Posterior cingulate gyrus (tissue), 11 donors: ENCODE measurements at regions not wholly inside any gene's neighbourhood (a gene's known extent, or its start where the extent isn't known, plus 50 kb on each side); places are given as distances from the start of the nearest gene placed in this dataset.

ENCODE experiments used
- DNase-seq, 10 donors: peaks; one replicate each; pipeline versions ENCODE4 v3.0.0 to v3.0.0-alpha.2; 2020 to 2021; ENCODE audit warnings: mixed read lengths in 3 of 10
- intact Hi-C: fragments of 100-400 bp; cut with DNase I; formaldehyde crosslinking; loops from one replicate; pipeline ENCODE4 v1.15.1; 2023

DNA sequence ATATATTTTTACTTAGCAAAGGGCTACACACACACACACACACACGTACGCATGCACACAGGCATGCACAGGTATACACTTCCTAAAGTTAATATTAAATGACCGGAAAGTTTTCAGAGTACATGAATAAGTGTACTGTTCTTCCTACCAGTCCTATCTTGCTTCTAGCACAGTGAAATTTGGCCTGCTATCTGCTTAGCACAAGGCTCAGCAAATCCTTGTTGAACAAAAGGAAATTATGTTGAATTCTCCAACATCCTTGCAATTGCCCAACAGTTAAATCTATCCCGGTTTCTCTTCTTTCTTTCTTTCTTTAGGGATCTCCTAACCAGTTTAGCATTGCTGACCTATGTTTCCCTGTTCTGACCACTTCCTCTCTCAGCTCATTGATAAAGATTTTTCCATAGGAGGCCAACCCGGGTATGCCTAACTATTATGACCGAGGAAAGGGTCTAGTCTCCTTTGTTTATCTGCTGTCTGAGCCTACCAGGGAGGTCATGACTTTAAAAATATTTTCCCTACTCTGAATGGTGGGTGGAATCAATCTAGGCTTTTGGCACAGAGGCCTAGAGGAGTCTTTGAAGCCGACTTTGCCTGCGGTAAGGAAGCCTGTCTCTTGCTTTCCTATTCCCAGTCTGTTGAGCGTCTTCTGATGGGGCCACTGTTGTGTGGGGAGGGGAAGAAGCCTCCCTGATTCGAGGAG is 400.7 kb downstream of the HRH4 start:
- intact Hi-C loops, result loop anchor here (10.0 kb wide), 1 partner anchor 46 kb away; no protein-coding TSS in a partner anchor
- no peak for DNase-seq

DNA sequence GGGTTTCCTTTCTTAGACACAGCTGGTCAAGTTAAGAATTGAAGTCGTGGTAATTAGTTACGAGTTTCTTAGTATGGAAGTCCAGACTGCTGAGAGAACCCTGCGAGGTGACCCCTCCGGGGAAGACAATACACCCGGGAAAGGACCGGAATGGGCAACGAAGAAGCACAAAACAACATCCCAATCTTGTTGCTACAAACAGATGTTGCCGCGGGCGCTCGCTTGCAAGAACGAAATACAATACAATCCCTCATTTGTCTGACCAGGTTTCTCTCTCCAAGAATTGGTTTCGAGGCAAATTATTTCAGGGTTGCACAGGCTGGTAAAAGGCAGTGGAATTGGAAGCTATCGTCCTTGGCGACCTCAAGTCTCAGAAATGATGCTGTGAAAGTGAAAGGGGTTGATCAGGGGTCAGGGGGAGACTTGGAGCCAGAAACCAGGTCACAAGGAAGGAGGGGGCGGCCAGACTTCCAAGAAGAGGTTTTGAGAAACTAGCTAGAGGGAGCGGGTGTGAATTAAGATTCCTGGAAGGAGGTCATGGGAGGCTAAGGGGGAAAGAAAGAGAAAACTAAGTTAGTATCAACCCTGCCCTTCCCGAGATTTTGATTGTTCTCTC is 401.9 kb downstream of the HRH4 start:
- no peak for DNase-seq
- intact Hi-C loops, result loop anchor here (10.0 kb wide), 1 partner anchor 48 kb away; no protein-coding TSS in a partner anchor

DNA sequence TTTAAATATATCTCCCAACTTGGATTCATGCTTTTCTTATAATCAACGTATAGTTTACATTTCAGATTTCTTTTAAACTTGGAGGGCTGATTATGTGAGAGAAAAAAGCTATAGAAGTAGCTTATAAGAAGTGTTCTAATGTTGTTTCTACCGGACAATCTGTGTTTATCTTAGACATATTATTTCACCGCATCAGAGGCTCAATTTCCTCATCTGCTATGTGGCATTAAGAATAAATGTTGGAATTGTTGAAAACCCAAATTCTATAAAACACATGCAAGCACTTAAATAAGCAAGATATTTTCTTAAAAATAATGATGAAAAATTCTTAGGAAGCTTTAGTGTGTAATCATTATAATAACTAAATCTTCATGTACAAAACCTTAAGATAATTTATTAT is 407.9 kb downstream of the HRH4 start:
- no peak for DNase-seq
- intact Hi-C loops, result loop anchor here (10.0 kb wide), 1 partner anchor 54 kb away; no protein-coding TSS in a partner anchor

- intact Hi-C loops, result loop anchor here (10.0 kb wide), 1 partner anchor 54 kb away; no protein-coding TSS in a partner anchor
- no peak for DNase-seq
These were observed 408.4 kb downstream of the HRH4 start for GRCh38 chr18:24868760-24869237.

DNA sequence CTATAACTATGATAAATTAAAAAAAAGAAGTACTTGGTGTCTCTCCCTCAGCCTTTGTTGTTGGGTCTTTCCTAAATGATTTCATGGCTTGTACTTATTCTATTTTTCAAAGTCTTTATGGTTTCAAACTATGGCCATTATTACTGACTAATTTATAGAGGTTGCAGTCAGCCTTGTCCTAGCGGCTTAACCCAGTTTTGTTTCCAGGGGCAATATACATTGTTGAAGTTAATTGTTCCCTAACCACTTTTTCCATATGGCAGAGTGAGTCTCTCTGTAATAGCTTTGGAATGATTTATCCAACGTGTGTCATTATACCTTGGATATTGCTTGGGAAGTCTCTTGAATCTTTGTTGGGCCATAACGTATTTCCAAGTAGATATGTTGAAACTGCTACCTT is 408.8 kb downstream of the HRH4 start:
- intact Hi-C loops, result loop anchor here (10.0 kb wide), 1 partner anchor 54 kb away; no protein-coding TSS in a partner anchor
- no peak for DNase-seq

DNA sequence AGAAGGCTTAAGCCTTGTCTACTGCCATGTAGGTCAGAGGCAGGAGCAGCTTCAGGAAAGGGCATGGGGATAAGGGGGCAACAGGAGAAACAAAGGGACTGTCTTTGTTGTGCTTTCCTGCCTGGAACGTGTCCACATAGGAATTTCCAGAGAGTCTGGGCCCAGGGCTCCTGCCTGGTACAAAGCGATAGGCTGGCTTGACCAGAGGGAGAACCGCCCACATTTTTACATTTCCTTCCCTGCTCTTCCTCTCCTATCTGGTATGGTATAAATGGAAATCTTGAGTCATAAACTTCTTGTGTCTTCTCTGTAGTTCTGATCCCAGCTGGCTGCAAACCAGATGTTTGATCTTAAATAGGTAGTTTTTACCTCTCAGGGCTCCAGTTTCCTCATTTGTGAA is 414.8 kb downstream of the HRH4 start:
- intact Hi-C loops, result loop anchor here (5.0 to 10.0 kb wide), 2 partner anchors 362 to 480 kb away; partner anchors contain the start of gene ZNF521
- no peak for DNase-seq

DNA sequence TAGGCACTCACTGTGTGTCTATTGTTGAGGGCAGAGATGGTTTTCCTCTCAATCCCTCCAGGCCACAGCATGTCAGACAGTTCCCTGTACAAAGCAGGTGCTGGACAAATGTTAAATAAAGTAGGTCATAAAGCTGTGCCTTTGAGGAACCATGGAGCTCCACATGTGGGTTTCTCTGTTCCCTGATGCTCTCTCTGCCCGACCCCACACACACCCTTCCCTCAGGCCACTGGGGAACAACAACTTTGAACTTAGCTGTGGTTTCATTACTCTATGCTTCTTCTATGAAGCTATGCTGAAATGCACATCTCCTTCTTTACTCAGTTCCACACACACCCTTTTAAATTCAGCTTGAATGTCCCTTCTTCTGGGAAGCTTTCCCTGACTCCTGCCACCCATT is 415.3 kb downstream of the HRH4 start:
- intact Hi-C loops, result loop anchor here (5.0 to 10.0 kb wide), 2 partner anchors 362 to 479 kb away; partner anchors contain the start of gene ZNF521
- DNase-seq, result no peak

- intact Hi-C loops, result loop anchor here (5.0 to 10.0 kb wide), 2 partner anchors 361 to 479 kb away; partner anchors contain the start of gene ZNF521
- DNase-seq, result no peak
These were observed 415.8 kb downstream of the HRH4 start for GRCh38 chr18:24876266-24876665.

DNA sequence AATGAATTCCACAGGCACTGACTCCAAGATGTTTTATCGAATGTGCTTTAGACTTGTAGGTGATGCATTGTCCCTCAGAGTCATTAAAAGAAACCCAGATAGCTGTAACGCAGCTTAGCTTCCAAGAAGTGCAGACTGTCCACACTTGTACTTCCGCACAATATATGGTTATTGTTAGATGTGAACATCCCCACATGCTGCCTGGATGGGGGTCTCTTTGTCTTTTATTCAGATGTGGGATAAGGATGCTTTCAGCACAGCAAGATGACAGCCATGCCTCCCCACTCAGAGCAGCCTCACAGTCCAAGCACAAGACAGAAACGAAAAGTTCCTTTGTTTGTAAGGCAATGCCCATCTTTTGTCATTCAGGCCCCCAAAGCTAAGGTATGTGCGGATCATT is 416.6 kb downstream of the HRH4 start:
- intact Hi-C loops, result loop anchor here (5.0 to 10.0 kb wide), 2 partner anchors 360 to 478 kb away; partner anchors contain the start of gene ZNF521

DNA sequence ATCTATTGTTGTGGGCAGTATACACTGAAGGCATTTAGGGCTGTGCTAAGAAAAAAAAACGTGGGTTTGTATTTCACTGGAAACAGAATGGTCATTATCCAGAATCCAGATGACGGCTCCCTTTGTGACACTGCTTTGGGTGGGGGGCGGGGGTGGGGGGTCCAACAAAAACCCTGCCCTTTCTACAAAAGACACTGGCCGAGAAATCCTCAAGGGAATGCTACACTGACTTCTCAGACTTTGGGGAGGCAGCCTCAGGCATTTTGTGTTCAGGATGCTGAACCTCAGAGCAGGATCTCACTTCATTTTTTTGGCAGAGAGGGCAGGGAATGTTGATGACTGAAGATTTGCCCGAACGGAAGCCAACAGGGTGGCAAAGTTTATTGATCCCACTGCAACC is 417.1 kb downstream of the HRH4 start:
- DNase-seq, result no peak
- intact Hi-C loops, result loop anchor here (5.0 to 10.0 kb wide), 2 partner anchors 360 to 477 kb away; partner anchors contain the start of gene ZNF521

More for the DNA sequence above, 416.6 kb downstream of the HRH4 start:
- DNase-seq, result peak in 1 of 10 donors; percentile 48

- intact Hi-C loops, result loop anchor here (1.0 to 10.0 kb wide), 3 partner anchors 359 to 953 kb away; partner anchors contain the start of gene ZNF521
These were observed 417.9 kb downstream of the HRH4 start for GRCh38 chr18:24878289-24878688.

GRCh38 chr18:24885276-24885675 is 424.8 kb downstream of the HRH4 start:
- DNase-seq, result no peak
- intact Hi-C loops, result no loop called here

More at GRCh38 chr18:24878289-24878688, 417.9 kb downstream of the HRH4 start:
- DNase-seq, result no peak

- DNase-seq, result no peak
- intact Hi-C loops, result no loop called here
These were observed 434.4 kb downstream of the HRH4 start for GRCh38 chr18:24894880-24895279.

DNA sequence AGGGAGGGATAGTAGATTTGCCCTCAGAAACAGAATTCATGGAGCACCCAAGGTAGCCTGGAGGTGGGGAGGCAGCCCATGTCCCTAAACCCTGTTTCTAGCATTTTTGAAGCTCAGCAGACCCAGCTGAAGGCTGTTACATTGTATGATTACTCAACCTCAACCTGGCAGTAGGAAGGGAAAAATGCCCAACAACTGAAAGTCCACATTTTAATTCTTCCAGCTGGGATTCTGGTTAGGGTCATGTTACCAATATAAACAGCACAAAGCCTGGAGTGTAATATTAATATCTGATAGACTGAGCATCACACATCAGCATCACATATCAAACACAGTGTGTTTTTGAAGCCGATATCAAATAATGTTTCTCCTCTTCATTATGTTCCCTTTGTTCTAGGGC is 437.0 kb downstream of the HRH4 start:
- intact Hi-C loops, result no loop called here

DNA sequence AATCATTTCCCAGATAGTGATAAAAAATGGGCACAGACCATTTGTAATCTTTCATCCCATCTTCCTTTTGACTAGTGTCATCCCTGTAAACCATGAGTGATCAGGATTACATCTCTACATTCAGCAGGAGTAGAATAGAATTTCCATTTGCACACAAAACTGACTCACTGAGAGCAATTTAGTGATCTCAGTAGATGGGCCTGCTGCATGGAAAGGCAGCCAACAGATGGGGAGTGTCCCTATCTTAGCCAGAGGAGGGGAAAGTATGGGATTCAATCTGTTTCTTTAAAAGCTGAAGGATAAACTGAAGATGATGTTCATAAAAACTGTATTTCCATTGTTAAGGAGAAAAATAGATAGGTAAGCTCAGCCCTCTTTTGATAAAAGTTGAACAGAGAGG is 441.7 kb downstream of the ZNF521 start:
- no peak for DNase-seq
- intact Hi-C loops, result no loop called here

More for the DNA sequence above, 437.0 kb downstream of the HRH4 start:
- DNase-seq, result no peak

- no peak for DNase-seq
- intact Hi-C loops, result no loop called here
These were observed 438.3 kb downstream of the ZNF521 start for GRCh38 chr18:24913507-24914170.

DNA sequence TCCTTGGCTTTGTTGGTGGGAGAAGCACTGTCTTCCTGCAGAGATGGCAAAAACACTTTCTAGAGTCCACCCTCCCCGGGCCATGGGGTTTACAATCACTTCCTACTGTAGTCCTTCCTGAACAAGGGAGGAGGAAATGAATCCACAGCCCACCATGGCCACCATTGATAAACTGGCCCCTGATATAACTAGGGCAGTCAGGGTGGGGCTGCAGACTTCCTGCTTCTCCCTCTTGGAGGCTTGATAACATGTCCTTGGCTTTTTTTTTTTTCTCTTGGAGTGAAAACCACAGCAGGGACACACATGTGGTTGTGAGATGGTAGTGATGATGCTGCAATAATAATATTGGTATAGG is 437.8 kb downstream of the ZNF521 start:
- intact Hi-C loops, result no loop called here
- DNase-seq, result no peak

GRCh38 chr18:24914685-24915084 is 437.3 kb downstream of the ZNF521 start:
- DNase-seq, result no peak
- intact Hi-C loops, result no loop called here

DNA sequence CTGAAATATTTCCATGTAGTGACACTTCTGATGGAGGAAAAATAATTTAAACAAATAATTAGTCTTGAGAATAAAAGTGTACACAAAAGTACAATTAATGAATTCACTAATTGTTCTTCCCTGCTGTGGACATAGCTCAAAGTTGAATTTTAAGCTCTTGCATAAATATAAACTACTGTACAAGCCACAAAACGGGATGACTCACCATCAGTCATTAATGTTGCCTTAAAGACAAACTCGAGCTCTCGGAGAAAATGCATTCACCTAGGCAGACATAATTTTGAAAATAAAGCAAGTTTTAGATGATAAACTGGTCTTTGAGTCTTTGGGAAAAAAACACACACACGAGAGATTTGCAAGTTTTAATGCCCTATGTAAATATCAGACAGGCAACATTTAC is 436.4 kb downstream of the ZNF521 start:
- intact Hi-C loops, result no loop called here
- no peak for DNase-seq

- DNase-seq, result no peak
- intact Hi-C loops, result no loop called here
These were observed 434.2 kb downstream of the ZNF521 start for GRCh38 chr18:24917767-24918166.

- no peak for DNase-seq
- intact Hi-C loops, result no loop called here
These were observed 433.7 kb downstream of the ZNF521 start for GRCh38 chr18:24918257-24918656.
